SK-N-SH treated with all-trans-retinoic acid at 6 μM for 48 hours (cell line): ENCODE measurements at regions not wholly inside any gene's neighbourhood (a gene's known extent, or its start where the extent isn't known, plus 50 kb on each side); places are given as distances from the start of the nearest gene placed in this dataset.

Experiments
- ATAC-seq: fragments of 200-7000 bp; cut with Tn5 transposase; 3 replicates; pipeline ENCODE4 v1.9.1; 2020; ENCODE audit warnings: mild to moderate bottlenecking, moderate library complexity
- ARNTL ChIP-seq: fragments of 450-650 bp; formaldehyde crosslinking; IDR thresholded peaks from 2 replicates; pipeline ENCODE4 v1.5.0; 2020; ENCODE audit warnings: low read depth, mild to moderate bottlenecking, moderate library complexity, borderline replicate concordance
- BACH2 ChIP-seq: fragments of 250-450 bp; sonication (Bioruptor Pico); IDR thresholded peaks from 2 replicates; pipeline ENCODE4 v1.9.0; 2021; ENCODE audit warnings: mild to moderate bottlenecking, borderline replicate concordance
- CSDC2 ChIP-seq: fragments of 250-450 bp; sonication (Bioruptor Pico); IDR thresholded peaks from 2 replicates; pipeline ENCODE4 v1.5.0; 2020; ENCODE audit warnings: mild to moderate bottlenecking, moderate library complexity
- CSRNP3 ChIP-seq: fragments of 250-450 bp; sonication (Bioruptor Pico); IDR thresholded peaks from 2 replicates; pipeline ENCODE4 v1.5.1; 2021; ENCODE audit warnings: mild to moderate bottlenecking, moderate library complexity
- ESRRG ChIP-seq: fragments of 250-450 bp; sonication (Bioruptor Pico); IDR thresholded peaks from 2 replicates; pipeline ENCODE4 v1.6.1; 2021; ENCODE audit warnings: mild to moderate bottlenecking
- GLIS3 ChIP-seq: fragments of 250-450 bp; sonication (Bioruptor Pico); IDR thresholded peaks from 2 replicates; pipeline ENCODE4 v1.5.0; 2020; ENCODE audit warnings: mild to moderate bottlenecking, moderate library complexity
- ISL1 ChIP-seq: fragments of 250-450 bp; sonication (Bioruptor Pico); IDR thresholded peaks from 2 replicates; pipeline ENCODE4 v2.1.2; 2022; ENCODE audit warnings: mild to moderate bottlenecking, moderate library complexity
- OSR1 ChIP-seq: fragments of 250-450 bp; sonication (Bioruptor Pico); IDR thresholded peaks from 2 replicates; pipeline ENCODE4 v1.8.0; 2022; ENCODE audit warnings: moderate library complexity, mild to moderate bottlenecking, inconsistent platforms
- PATZ1 ChIP-seq: fragments of 250-450 bp; sonication (Bioruptor Pico); IDR thresholded peaks from 2 replicates; pipeline ENCODE4 v1.8.0; 2020; ENCODE audit warnings: mild to moderate bottlenecking, moderate library complexity, borderline replicate concordance
- PPARA ChIP-seq: fragments of 250-450 bp; sonication (Bioruptor Pico); IDR thresholded peaks from 2 replicates; pipeline ENCODE4 v1.5.0; 2020; ENCODE audit warnings: mild to moderate bottlenecking, borderline replicate concordance
- RARB ChIP-seq: fragments of 250-450 bp; sonication (Bioruptor Pico); IDR thresholded peaks from 2 replicates; pipeline ENCODE4 v1.8.0; 2021; ENCODE audit warnings: mild to moderate bottlenecking, moderate library complexity
- TCF4 ChIP-seq: fragments of 250-450 bp; sonication (Bioruptor Pico); IDR thresholded peaks from 2 replicates; pipeline ENCODE4 v1.8.0; 2021; ENCODE audit warnings: mild to moderate bottlenecking, moderate library complexity, borderline replicate concordance
- TOX ChIP-seq: fragments of 250-450 bp; sonication (Bioruptor Pico); IDR thresholded peaks from 2 replicates; pipeline ENCODE4 v1.8.0; 2021; ENCODE audit warnings: mild to moderate bottlenecking, moderate library complexity, borderline replicate concordance
- TSHZ2 ChIP-seq: fragments of 250-450 bp; sonication (Bioruptor Pico); IDR thresholded peaks from 2 replicates; pipeline ENCODE4 v1.5.0; 2020; ENCODE audit warnings: mild to moderate bottlenecking, moderate library complexity
- ZC3H10 ChIP-seq: fragments of 250-450 bp; sonication (Bioruptor Pico); IDR thresholded peaks from 2 replicates; pipeline ENCODE4 v1.5.1; 2021; ENCODE audit warnings: mild to moderate bottlenecking, moderate library complexity
- ZFP3 ChIP-seq: fragments of 250-450 bp; sonication (Bioruptor Pico); IDR thresholded peaks from 2 replicates; pipeline ENCODE4 v1.5.0; 2020; ENCODE audit warnings: mild to moderate bottlenecking, moderate library complexity
- ZFP30 ChIP-seq: fragments of 450-650 bp; formaldehyde crosslinking; IDR thresholded peaks from 2 replicates; pipeline ENCODE4 v1.5.0; 2022; ENCODE audit warnings: mild to moderate bottlenecking, moderate library complexity
- ZNF70 ChIP-seq: fragments of 450-650 bp; formaldehyde crosslinking; IDR thresholded peaks from 2 replicates; pipeline ENCODE4 v1.5.0; 2020; ENCODE audit warnings: mild to moderate bottlenecking, moderate library complexity
- ZNF8 ChIP-seq: fragments of 450-650 bp; formaldehyde crosslinking; IDR thresholded peaks from 2 replicates; pipeline ENCODE4 v1.5.0; 2020; ENCODE audit warnings: mild to moderate bottlenecking, moderate library complexity
- TF ChIP-seq, protein P1 (sequence below): fragments of 250-450 bp; sonication (Bioruptor Pico); IDR thresholded peaks from 2 replicates; pipeline ENCODE4 v1.5.1; 2020; ENCODE audit warnings: low read depth, mild to moderate bottlenecking, moderate library complexity
- TF ChIP-seq, protein P2 (sequence below): fragments of 250-450 bp; sonication (Bioruptor Pico); IDR thresholded peaks from 2 replicates; pipeline ENCODE4 v1.8.0; 2021; ENCODE audit warnings: low read depth, mild to moderate bottlenecking, moderate library complexity, borderline replicate concordance

GRCh38 chr18:25416374-25416773, 64.4 kb upstream of the ZNF521 start:
- TF ChIP-seq, protein P1, sequence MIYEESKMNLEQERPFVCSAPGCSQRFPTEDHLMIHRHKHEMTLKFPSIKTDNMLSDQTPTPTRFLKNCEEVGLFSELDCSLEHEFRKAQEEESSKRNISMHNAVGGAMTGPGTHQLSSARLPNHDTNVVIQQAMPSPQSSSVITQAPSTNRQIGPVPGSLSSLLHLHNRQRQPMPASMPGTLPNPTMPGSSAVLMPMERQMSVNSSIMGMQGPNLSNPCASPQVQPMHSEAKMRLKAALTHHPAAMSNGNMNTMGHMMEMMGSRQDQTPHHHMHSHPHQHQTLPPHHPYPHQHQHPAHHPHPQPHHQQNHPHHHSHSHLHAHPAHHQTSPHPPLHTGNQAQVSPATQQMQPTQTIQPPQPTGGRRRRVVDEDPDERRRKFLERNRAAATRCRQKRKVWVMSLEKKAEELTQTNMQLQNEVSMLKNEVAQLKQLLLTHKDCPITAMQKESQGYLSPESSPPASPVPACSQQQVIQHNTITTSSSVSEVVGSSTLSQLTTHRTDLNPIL (CRISPR knock-in tag), result no peak
- TF ChIP-seq OSR1 (CRISPR knock-in tag) (no peak), BACH2 (no peak), CSDC2 (no peak), PPARA (CRISPR knock-in tag) (no peak), ZFP3 (CRISPR knock-in tag) (no peak), ZFP30 (CRISPR knock-in tag) (no peak), ZC3H10 (CRISPR knock-in tag) (no peak), ZNF8 (CRISPR knock-in tag) (no peak), ZNF70 (CRISPR knock-in tag) (no peak), PATZ1 (CRISPR knock-in tag) (no peak), CSRNP3 (no peak), TOX (no peak), GLIS3 (CRISPR knock-in tag) (no peak), TCF4 (CRISPR knock-in tag) (no peak), RARB (CRISPR knock-in tag) (no peak), ESRRG (CRISPR knock-in tag) (no peak), ARNTL (no peak), TSHZ2 (CRISPR knock-in tag) (no peak)
- TF ChIP-seq, protein P2, sequence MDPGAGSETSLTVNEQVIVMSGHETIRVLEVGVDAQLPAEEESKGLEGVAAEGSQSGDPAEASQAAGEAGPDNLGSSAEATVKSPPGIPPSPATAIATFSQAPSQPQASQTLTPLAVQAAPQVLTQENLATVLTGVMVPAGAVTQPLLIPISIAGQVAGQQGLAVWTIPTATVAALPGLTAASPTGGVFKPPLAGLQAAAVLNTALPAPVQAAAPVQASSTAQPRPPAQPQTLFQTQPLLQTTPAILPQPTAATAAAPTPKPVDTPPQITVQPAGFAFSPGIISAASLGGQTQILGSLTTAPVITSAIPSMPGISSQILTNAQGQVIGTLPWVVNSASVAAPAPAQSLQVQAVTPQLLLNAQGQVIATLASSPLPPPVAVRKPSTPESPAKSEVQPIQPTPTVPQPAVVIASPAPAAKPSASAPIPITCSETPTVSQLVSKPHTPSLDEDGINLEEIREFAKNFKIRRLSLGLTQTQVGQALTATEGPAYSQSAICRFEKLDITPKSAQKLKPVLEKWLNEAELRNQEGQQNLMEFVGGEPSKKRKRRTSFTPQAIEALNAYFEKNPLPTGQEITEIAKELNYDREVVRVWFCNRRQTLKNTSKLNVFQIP (CRISPR knock-in tag), result no peak
- TF ChIP-seq, all 23 proteins: peak for 0
- no peak for ATAC-seq

DNA sequence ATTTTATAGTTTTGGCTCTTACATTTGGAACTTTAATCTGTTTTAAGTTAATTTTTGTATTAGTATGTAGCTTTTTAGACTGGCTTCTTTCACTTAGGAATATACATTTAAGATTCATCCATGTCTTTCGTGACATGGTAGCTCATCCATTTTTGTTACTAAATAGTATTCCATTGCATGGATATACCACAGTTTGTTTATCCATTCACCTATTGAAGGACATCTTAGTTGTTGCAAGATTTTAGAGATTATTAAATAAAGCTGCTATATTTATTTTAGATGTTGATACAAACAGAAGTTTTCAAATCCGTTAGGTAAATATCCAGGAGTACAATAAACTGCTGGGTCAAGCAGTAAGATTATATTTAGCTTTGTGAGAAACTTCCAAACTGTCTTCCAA, 58.0 kb upstream of the ZNF521 start:
- no peak for ATAC-seq
- TF ChIP-seq, protein P2 (CRISPR knock-in tag), result no peak
- no peak for TF ChIP-seq ISL1 (CRISPR knock-in tag)
- TF ChIP-seq ARNTL, result no peak
- TF ChIP-seq ZNF8 (CRISPR knock-in tag), result peak; percentile 92
- no peak for TF ChIP-seq RARB (CRISPR knock-in tag)
- TF ChIP-seq ZNF70 (CRISPR knock-in tag), result no peak
- TF ChIP-seq ZC3H10 (CRISPR knock-in tag), result no peak

GRCh38 chr18:25408293-25408692, 56.3 kb upstream of the ZNF521 start:
- ATAC-seq, result no peak
- no peak for TF ChIP-seq CSRNP3
- TF ChIP-seq ARNTL, result no peak
- no peak for TF ChIP-seq PPARA (CRISPR knock-in tag)
- no peak for TF ChIP-seq PATZ1 (CRISPR knock-in tag)
- no peak for TF ChIP-seq TOX
- TF ChIP-seq, protein P2 (CRISPR knock-in tag), result no peak
- no peak for TF ChIP-seq OSR1 (CRISPR knock-in tag)
- TF ChIP-seq ZC3H10 (CRISPR knock-in tag), result no peak
- no peak for TF ChIP-seq BACH2
- no peak for TF ChIP-seq ZNF70 (CRISPR knock-in tag)
